GM19467 (cell line): ENCODE measurements at regions not wholly inside any gene's neighbourhood (a gene's known extent, or its start where the extent isn't known, plus 50 kb on each side); places are given as distances from the start of the nearest gene placed in this dataset.
"Not testable (repeated sequence)": the region's sequence is repeated elsewhere in the genome, so short reads cannot be mapped to it uniquely, and the experiment has no call there.

Experiments
- ATAC-seq: cut with Tn5 transposase; IDR thresholded peaks from one replicate; pipeline ENCODE4 v1.9.1; 2021; ENCODE audit warnings: mild to moderate bottlenecking, moderate library complexity; ENCODE audit not compliant: unreplicated experiment

DNA sequence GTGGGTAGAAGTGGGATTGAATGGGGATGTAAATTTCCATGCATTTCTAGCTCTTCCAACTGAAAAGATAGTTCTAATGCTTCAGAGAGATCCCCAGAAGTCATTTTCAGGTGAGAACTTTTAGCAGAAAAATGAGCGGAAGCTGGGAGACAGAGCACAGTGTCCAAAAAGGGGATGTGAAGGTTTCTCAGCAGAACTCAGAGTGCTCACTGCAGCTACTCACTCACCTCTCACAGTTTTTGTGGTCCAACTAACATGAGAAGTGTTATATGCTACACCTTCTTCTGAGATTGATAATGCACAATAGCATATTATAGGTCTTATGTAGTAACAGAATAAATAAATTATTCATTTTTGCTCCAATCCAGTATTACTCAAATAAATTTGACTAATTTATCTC, 519.2 kb upstream of the HS3ST5 start:
- ATAC-seq: no peak

DNA sequence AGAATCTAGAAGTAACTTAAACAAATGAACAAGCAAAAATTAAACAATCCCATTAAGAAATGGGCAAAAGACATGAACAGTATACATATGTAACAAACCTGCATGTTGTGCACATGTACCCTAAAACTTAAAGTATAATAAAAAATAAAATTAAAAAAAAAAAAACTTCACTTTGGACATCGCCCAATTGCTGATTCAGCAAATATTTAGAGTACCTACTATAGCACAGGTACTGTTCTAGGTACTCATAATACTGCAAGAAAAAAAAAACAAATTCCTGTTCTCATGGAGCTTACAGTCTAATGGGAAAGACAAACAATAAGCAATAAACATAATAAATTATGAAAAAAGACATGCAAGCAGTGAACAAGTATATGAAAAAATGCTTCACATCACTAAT, 501.5 kb upstream of the HS3ST5 start:
- no peak for ATAC-seq

DNA sequence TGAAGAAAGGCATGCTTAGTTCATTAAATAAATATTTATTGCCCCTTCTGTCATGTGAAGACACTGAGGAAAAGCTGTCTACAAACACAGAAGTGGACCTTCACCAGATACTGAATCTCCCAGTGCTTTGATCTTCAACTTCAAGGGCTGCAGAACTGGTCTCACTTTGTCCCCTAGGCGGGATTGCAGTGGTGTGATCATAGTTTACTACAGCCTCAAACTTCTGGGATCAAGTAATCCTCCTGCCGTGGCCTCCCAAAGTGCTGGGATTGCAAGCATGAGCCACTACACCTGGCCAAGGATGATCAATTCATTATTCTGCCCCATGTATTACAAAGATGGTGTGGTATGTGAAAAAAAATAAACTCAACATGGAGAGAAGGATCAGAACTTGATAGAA, 496.2 kb upstream of the HS3ST5 start:
- ATAC-seq: no peak

DNA sequence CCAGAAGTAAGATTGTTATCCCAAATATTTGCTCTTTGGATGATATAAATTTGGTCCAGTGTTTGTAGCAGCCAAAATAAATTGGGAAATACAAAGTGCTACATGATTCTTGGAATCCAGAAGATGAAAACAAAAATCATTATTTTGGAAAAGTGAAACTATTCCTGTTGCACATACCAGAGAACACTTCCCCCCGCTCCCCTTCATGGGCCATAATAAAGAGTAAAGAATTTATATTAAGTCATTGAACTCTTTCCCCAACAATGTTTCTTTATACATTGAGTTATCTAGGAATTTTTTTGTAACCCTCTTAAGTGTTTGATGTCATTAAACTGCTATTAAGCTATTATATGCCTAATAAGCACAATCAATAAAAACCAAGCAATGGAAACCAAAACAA, 490.4 kb upstream of the HS3ST5 start:
- ATAC-seq: no peak

DNA sequence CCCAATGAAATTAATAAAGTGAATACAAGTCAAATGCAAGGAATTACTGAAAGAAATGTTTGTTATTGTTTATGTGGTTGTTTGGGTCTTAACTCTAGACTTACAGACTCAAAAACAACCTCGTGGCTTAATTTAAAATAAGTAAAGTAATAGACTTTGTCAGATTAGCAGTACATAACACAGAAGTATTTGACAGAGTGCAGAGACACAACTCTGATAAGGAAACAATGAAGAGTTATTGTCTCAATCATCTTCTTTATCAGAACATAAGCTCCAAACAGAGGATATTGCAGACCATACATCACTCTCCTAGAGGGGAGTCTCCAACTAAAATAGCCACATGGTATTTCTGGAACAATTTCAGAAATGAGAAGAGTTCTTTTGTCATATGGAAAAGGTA, 487.7 kb upstream of the HS3ST5 start:
- ATAC-seq: no peak

DNA sequence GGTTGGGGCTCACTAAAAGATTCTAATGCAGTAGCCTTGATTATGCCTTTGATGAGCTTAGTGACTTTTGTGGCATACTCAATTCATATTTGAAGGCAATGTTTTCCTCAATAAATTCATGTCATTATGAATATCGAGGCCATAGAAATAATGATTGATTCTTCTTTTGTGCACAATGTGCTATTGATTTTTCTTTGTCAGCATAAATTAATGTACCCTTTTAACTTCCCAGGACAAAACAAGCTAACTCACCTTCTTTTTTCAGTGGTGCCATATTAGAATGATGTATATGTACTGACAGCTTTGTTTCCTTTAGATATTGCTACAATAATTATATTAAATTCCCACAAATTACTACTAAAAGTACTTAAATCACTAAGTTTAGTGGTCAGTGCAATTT, 484.3 kb upstream of the HS3ST5 start:
- no peak for ATAC-seq

DNA sequence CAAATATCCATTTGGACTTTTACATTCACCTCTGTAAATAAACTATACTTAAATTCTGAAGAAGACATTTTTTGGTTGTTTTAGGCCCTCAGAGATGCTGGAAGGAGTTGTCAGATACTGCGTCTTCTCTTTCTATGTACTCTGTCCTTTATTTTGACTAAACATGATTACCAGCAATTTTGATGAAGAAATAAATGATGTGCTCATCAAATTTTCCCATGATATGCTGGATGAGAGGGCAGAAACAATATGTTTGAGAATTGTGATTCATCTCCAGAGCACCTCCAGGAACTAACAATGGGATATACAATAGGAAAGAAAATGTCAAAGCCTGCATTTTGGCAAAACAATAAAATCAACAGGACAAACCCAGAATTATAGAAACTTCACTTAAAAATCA, 481.6 kb upstream of the HS3ST5 start:
- ATAC-seq: no peak

DNA sequence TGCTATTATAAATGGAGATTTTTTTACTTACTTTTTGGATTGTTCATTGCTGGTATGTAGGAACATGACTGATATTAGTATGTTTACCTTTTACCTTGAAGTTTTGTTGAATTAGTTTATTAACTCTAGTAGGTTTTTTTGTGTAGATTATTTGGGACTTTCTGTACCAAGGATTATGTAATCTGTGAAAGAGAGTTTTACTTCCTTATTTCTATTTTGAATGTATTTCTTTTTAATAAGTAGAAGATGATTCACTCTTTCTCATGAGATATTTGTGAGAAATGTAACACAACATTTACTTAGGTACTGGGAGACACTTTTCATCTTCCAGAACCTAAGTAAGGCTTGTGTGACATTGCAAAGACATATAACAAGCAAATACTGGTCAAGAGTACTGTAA, 473.9 kb upstream of the HS3ST5 start:
- no peak for ATAC-seq

DNA sequence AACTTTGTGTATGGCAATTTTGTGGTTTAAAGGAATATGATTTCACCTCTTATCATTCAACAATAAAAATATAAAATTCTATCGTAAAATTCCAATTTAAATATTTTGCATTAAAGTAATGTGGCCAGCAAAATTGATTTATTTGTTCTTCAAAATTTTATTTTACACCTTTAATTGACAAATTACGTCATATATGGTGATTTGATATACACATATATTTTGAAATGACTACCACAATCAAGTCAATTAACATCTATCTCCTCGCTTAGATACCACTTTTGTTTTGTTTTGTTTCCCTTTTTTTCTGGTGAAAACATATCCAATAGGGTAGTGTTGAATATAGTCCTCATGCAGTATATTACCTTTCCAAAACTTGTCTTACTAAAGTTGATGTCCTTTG, 467.6 kb upstream of the HS3ST5 start:
- ATAC-seq: no peak

DNA sequence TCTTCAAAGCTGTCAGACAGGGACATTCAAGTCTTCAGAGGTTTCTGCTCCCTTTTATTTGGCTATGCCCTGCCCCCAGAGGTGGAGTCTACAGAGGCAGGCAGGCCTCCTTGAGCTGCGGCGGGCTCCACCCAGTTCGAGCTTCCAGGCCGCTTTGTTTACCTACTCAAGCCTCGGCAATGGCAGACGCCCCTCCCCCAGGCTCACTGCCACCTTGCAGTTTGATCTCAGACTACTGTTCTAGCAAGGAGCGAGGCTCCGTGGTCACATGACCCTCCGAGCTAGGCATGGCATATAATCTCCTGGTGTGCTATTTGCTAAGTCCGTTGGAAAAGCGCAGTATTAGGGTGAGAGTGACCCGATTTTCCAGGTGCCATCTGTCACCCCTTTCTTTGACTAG, 462.6 kb upstream of the HS3ST5 start:
- not testable (repeated sequence) for ATAC-seq

DNA sequence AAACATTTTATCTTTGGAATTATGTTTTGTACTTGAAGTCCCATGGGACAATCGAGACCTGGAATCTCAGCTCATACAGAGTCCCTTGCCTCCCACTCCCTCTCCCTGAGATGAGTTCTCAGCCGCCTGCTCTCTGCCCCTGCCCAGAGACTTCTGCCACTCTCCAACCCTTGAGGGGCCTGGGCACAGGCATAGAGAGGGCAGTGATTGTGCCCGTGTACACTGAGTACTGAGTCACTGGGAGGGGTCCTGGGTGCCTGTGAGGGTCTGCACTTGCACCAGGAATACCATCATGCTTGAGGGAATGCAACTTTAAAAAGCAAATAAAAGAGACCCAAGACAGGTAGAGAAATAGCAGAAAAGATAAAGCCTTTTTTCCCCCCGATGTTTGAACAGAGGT, 453.8 kb upstream of the HS3ST5 start:
- no peak for ATAC-seq

DNA sequence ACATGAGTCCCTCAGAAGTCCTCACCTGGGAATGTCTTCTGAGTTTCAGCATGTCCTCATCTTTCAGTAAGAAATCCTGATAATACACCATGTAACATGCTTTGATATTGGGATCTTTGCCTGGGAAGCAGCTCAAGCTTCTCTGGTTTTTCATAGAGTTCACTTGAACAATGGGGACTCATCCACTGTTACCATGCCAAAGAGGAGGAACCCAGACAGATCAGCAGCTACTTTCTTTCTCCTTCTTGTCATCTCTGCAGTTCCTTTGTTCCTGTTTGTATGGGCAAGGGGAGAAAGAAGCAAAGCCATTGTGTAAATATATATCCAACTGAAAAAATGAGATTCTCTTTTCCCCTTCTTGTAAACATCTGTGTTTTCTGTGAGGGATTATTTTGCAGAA, 450.6 kb upstream of the HS3ST5 start:
- ATAC-seq: no peak

DNA sequence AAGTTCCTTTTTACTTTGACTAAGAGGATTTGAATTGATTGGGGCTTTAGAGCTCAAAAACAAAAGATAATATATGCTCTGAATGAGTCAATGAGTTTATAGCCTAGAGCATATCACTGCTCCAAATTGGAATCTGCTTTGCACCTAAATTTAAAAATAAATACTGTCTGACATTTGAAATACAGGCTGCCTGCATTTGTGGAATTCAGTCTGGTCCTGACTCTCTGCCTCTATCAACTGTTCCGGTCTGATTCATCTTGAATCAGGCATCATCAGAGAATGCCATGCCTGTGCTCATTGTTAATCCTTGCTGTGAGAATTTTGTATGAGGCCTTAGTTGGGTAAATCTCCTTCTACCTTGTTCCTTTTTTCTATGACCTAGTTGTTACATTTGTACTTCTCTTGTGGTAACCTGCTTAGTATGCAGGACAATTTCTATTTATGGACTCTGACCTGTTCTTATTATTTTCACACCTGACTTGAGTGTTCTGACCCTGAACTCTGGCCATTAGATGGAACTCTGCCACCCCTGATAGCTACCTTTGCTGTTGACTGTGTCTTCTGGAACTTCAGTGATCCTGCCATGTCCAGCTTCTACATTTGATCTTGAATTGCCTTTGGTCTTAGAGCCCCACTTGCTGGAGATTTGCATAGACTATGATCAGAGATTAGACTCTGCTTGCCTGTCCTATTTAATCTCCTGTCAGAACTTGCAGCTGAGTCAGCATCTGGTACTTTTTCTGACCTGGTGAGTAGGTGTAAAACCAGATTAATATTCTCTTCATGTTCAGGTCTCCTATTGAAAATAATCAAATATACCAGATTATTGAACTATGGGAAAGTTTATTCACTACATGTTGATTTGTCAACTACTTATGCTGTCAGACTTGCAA, 442.7 kb upstream of the HS3ST5 start:
- ATAC-seq: no peak

DNA sequence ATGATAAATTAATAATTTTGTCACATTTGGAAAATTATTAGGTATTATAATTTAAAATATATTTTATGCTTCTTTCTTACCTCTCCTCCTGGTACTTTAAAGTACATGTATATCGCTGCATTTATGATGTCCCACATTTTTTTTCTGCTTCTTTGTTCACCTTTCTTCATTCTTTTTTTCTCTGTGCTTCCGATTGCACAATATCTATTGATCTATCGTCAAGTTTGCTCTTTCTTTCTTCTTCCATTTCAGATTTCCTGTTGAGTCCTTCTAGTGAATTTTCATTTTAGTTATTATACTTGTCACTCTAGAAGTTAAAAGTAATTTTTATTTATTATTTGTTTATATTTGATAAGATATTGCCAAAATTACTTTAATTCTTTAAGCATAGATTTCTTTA, 441.0 kb upstream of the HS3ST5 start:
- no peak for ATAC-seq

DNA sequence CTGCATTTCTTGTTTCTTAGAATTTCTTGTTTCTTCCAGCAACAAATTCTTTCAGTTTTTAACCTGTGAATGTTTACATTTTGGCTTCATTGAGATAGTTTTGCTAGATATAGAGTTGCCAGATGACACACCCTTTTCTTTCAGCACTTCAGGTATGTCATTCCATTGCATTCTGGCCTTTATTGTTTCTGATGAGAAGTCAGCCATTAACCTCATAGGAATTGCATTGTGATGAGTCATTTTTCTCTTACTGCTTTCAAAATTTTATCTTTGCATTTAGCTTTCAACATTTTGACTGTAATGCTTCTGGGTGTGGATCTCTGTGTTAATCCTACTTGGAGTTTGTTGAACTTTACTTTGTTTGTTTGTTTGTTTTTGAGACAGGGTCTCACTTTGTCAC, 440.3 kb upstream of the HS3ST5 start:
- no peak for ATAC-seq

DNA sequence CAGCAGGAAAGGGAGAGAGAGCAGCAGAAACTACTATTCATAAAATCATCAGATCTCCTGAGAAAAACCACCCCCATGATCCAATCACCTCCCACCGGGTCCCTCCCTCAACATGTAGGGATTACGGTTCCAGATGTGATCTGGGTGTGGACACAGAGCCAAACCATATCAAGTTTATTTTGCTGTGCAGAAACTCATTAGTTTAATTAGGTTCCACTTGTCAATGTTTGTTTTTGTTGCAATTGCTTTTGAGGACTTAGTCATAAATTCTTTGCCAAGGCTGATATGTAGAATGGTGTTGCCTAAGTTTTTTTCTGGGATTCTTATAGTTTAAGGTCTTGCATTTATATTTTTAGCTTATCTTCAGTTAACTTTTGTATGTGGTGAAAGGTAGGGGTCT, 422.0 kb upstream of the HS3ST5 start:
- no peak for ATAC-seq

DNA sequence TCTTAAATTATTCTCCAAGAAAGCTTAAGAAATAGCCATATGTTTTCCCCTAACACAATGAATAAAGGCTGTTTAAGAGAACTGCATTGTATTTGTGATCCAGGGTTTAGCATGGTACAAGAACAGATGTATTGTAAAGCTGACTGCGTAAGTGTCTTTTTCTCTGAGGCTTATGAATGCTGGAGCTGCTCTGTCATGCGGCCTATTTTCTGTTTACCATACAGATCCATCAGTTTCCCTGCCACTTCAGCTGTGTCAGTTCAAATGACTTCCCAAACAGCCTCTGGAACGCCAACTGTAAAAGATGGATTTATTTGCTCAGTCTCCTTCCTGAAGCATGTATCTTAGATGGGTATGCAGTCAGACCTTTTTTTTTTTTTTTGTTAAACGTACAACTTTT, 419.3 kb upstream of the HS3ST5 start:
- no peak for ATAC-seq

DNA sequence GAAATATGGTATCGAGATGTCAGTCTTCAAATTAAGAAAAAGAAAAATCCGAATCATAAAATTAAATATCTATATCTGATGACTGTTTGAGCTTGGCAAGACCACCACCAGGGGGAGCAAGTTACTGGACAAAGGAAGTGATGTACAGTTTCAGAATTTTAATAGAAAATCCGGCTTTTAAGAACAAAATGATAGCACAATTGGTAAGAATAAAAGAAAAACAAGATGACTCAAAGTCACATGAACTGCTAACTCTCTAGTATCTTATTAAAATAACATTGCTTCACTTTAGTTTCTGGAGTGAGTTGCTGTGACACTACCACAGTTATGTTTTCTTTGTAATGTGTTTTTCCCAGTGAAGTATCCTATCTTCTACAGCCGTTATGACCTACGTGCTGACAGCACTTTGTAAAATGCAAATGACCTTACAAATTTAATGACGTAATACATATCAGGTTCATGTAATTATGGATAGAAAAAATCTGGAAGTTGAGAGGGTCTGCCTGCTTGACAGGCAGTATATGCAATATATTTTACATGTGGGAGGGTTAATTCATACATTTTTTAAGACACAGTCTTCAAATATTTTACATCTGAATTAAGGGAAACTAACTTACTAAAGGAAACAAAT, 405.3 kb upstream of the HS3ST5 start:
- no peak for ATAC-seq

DNA sequence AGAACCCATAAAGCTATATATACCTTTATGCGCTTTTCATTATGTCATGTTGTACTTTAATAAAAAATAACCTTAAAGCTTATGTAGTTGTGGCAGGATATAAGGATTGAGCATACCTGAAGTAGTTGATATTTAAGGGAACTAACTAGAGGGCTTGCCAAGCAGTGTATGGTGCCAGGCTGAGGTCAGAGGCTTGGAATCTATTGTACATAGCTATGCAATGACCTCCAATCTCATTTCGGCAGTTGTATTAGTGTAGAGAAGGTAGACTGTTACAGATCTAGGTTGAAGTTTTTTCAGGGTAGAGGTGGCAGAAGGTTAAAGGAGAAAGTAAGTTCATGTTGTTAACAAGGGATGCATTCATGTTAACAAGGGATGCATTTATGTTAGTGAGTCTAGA, 397.7 kb upstream of the HS3ST5 start:
- ATAC-seq: no peak

DNA sequence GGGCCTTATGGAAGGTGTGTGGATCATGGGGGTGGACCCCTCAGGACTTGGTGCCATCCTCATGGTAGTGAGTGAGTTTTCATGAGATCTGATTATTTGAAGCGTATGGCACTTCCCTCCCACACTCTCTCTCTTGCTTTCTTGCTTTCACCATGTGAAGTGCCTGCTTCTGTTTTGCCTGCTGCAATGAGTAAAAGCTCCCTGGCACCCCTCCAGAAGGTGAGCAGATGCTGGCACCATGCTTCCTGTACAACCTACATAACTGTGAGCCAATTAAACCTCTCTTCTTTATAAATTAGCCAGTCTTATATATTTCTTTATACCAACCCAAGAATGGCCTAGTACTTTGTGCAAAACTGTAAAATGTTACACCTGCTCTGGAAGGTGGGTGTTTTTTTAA, 396.8 kb upstream of the HS3ST5 start:
- no peak for ATAC-seq

DNA sequence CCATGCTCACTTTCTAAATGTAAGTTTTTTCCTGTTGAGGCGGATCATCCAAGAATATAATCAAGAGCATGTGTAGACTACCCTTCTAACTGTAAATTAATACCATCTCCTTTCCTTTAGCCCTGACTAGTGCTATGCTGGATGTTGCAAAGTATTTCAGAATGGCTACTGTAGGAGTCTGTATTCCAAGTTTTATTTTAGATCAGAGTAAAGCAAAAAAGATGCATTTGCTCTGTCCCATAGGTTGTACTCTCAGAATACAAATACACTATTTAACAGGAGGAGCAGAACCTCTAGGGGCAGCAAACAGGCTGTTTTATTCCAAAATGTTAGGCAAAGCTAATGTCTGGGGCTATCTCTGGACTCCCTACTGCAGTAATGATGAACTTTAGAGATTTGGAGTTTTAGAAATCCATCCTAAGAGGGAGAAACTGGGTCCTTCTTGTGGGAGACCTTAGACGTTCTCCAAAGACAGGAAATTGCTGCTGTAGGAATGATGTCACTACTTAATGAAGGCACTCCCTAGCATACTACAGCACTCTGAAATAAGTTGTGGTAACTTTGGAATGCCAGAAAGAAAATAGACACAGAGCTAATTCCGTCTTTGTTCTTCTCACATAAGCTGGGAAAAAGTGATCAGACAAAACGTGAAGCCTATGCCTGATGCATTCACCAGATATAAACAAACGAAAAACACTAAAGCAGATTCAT, 392.4 kb upstream of the HS3ST5 start:
- no peak for ATAC-seq

DNA sequence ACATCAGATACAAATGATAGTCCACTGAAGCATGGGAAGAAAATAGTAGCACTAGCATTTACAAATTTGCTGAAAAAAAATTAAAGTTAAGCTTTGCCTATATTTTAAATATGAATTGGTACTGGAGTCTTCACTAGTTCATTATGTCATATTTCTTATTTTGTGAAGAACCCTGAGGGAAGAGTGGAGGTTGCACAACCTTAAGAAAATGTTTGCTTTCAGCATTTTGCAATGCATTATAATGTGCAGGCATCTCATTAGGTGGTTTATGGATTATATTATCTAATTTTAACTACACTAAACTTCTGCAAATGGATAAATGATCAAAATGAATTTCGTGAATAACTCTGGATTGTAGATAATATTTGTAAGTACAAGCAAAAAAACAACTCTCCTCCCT, 390.8 kb upstream of the HS3ST5 start:
- no peak for ATAC-seq
